Esophagus squamous epithelium (tissue), 4 donors: ENCODE measurements at regions not wholly inside any gene's neighbourhood (a gene's known extent, or its start where the extent isn't known, plus 50 kb on each side); places are given as distances from the start of the nearest gene placed in this dataset.

ENCODE experiments used
- CTCF ChIP-seq, 6 experiments: fragments of 450-650 bp in 4 of 6; fragments of 200-600 bp in 2 of 6; sonication (generic) in 2 of 6; IDR thresholded peaks; one replicate each; pipeline ENCODE4 v1.5.1; 2016 to 2019; ENCODE audit warnings: antibody characterized with exemption in 6 of 6, mild to moderate bottlenecking in 4 of 6, moderate library complexity in 4 of 6
- POLR2A ChIP-seq, 4 donors: fragments of 450-650 bp; IDR thresholded peaks; one replicate each; pipeline ENCODE4 v1.6.1; 2017; ENCODE audit warnings: antibody characterized with exemption in 4 of 4, mild to moderate bottlenecking in 4 of 4, moderate library complexity in 3 of 4

GRCh38 chr20:6956056-6956455 lies 188.6 kb downstream of the BMP2 start:
- TF ChIP-seq CTCF (IDR thresholded peaks at IDR 0.05) (no peak), POLR2A (IDR thresholded peaks at IDR 0.05) (no peak)
